Ascending aorta (tissue), 2 donors: ENCODE measurements at regions not wholly inside any gene's neighbourhood (a gene's known extent, or its start where the extent isn't known, plus 50 kb on each side); places are given as distances from the start of the nearest gene placed in this dataset.

Experiments
- DNase-seq, 2 donors: peaks; one replicate each; pipeline ENCODE4 v3.0.0-alpha.2; 2019; ENCODE audit warnings: low spot score in 2 of 2
- H3K27ac ChIP-seq, 2 donors: fragments of 200-600 bp; sonication (generic); one replicate each; pipeline ENCODE4 v1.5.1; 2016 to 2017; ENCODE audit warnings: mild to moderate bottlenecking in 1 of 2
- H3K27me3 ChIP-seq: fragments of 200-600 bp; sonication (generic); one replicate; pipeline ENCODE4 v1.5.1; 2017
- H3K36me3 ChIP-seq, 2 donors: fragments of 200-600 bp; sonication (generic); one replicate each; pipeline ENCODE4 v1.5.1; 2016
- H3K4me1 ChIP-seq, 2 donors: fragments of 200-600 bp; sonication (generic); one replicate each; pipeline ENCODE4 v1.5.1; 2016 to 2017; ENCODE audit warnings: mild to moderate bottlenecking in 1 of 2
- H3K4me3 ChIP-seq, 2 donors: fragments of 200-600 bp; sonication (generic); one replicate each; pipeline ENCODE4 v1.5.1; 2016 to 2017; ENCODE audit warnings: mild to moderate bottlenecking in 1 of 2
- H3K9me3 ChIP-seq, 2 donors: fragments of 200-600 bp; sonication (generic); one replicate each; pipeline ENCODE4 v1.5.1; 2016
- intact Hi-C: fragments of 100-400 bp; cut with DNase I; formaldehyde crosslinking; loops from one replicate; pipeline ENCODE4 v1.15.1; 2023
- TF ChIP-seq, protein P1 (sequence below), 3 experiments: fragments of 200-600 bp in 2 of 3; fragments of 450-650 bp in 1 of 3; sonication (generic) in 2 of 3; IDR thresholded peaks; one replicate each; pipeline ENCODE4 v1.5.1; 2016 to 2019; ENCODE audit warnings: antibody characterized with exemption in 3 of 3, mild to moderate bottlenecking in 1 of 3, moderate library complexity in 1 of 3

DNA sequence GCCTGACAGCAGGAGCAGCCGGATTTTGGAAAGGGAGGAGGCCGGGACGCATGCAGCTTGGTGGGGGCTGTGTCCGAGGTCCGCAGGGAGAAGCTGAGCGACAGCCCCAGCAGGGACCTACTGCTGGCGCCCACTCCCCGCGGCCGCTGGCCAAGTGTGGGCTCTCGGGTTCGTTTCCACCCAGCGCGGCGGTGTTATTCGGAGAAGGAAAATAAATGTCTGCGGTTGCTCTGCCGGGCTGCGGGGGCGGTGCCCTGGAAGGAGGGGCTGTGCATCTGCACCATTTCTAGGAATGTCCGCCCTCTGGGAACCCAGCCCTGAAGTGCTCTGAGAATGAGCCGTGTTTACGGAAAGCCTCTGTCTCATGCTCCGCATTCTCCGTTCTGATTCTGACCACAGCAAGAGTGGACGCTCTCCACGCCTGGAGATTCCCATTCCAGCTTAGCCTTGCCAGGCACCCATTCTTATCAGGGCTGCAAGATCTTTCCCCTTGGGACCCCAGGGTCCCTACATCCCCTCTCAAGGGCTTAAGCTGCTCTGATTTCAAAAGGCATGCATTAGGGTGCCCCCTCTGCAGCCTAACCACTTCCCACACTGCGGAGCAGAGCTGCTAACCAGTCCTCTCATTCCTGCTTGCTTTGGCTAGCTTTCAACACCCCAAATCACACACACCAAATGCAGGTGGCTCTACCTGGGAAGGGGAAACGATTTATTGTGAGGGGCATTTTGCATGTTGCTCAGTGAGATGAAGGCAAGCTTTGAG, 256.6 kb upstream of the GLI3 start:
- intact Hi-C loops = no loop called here
- Histone ChIP-seq H3K27ac (peak overlapping the region; percentile 1 to 59), H3K27me3 (no peaks in the 10 kb centered on the region), H3K4me3 (peak overlapping the region; percentile 45 to 70), H3K9me3 (no peaks in the 10 kb centered on the region), H3K4me1 (peaks cover 4 to 6% of the 10 kb centered on the region in 2 donors), H3K36me3 (no peaks in the 10 kb centered on the region)
- peak in 1 of 2 donors; percentile 88 for DNase-seq
- TF ChIP-seq, protein P1, sequence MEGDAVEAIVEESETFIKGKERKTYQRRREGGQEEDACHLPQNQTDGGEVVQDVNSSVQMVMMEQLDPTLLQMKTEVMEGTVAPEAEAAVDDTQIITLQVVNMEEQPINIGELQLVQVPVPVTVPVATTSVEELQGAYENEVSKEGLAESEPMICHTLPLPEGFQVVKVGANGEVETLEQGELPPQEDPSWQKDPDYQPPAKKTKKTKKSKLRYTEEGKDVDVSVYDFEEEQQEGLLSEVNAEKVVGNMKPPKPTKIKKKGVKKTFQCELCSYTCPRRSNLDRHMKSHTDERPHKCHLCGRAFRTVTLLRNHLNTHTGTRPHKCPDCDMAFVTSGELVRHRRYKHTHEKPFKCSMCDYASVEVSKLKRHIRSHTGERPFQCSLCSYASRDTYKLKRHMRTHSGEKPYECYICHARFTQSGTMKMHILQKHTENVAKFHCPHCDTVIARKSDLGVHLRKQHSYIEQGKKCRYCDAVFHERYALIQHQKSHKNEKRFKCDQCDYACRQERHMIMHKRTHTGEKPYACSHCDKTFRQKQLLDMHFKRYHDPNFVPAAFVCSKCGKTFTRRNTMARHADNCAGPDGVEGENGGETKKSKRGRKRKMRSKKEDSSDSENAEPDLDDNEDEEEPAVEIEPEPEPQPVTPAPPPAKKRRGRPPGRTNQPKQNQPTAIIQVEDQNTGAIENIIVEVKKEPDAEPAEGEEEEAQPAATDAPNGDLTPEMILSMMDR (IDR thresholded peaks at IDR 0.05) = no peak

DNA sequence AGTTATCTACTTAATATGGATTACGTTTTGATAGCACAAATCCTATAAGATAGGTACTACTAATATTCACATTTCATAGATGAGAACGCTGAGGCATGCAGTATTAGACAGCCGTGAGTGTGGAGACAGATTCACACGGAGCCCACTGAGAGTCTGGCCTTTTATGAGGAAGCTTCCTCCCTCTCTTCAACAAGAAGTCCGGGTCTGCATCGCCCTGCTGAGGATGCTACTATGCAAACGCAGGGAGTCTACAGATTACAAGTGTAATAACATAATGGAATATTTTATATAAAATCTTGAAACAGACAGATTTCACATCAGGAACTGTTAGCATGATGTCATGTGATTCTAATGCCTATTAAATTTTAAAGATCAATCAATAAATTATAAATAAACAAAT, 255.9 kb upstream of the GLI3 start:
- TF ChIP-seq, protein P1 (IDR thresholded peaks at IDR 0.05) = no peak
- Histone ChIP-seq H3K4me3 (peak overlapping the region; percentile 45 to 70), H3K27ac (no peak overlapping the region), H3K36me3 (no peaks in the 10 kb centered on the region), H3K27me3 (no peaks in the 10 kb centered on the region), H3K4me1 (peaks cover 4 to 6% of the 10 kb centered on the region in 2 donors), H3K9me3 (no peaks in the 10 kb centered on the region)
- no peak for DNase-seq
- intact Hi-C loops = no loop called here

DNA sequence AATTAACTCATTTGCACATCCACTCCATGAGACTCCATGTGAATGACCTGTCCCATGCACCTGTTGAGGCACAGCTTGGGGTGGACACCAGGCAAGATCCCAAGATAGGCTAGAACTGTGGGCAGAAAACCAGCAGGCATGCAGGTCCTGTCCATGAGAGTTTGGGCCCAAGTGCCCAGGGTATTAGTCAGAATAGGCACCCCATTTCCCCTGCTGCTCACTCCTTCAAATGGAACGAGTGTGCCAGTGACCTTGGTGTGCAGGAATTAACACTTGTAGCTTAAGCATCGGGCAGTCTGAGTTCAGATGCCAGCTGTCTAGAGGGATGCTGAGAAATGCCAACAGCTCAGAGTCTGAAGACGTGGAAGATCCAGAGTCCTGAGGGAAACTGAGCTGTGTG, 254.1 kb upstream of the GLI3 start:
- intact Hi-C loops = no loop called here
- Histone ChIP-seq H3K9me3 (no peaks in the 10 kb centered on the region), H3K27ac (no peak overlapping the region), H3K27me3 (no peaks in the 10 kb centered on the region), H3K4me3 (no peak overlapping the region), H3K4me1 (peaks cover 4 to 6% of the 10 kb centered on the region in 2 donors), H3K36me3 (no peaks in the 10 kb centered on the region)
- TF ChIP-seq, protein P1 (IDR thresholded peaks at IDR 0.05) = no peak
- no peak for DNase-seq

DNA sequence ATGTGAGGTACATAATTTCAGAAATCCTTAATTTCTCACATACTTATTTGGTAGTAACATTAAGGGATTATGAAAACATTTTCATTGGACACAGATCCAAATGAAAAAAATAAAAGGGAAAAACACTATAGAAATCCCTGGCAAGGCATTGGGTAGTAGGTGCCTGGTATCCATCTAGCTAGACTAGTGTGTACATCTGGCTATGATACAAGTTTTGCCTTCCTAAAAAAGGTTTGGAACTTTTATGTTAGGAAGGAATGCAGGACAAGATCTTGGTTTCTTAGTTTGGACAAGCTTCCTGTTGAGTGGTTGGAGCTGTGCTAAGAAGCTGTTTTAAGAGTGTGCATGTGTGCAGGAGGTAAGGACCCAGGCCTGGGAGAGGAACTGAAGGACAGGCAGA, 252.3 kb upstream of the GLI3 start:
- intact Hi-C loops = no loop called here
- Histone ChIP-seq H3K36me3 (no peaks in the 10 kb centered on the region), H3K27ac (no peak overlapping the region), H3K4me3 (no peak overlapping the region), H3K4me1 (peaks cover 4 to 6% of the 10 kb centered on the region in 2 donors), H3K9me3 (no peaks in the 10 kb centered on the region), H3K27me3 (no peaks in the 10 kb centered on the region)
- DNase-seq = no peak
- TF ChIP-seq, protein P1 (IDR thresholded peaks at IDR 0.05) = no peak

DNA sequence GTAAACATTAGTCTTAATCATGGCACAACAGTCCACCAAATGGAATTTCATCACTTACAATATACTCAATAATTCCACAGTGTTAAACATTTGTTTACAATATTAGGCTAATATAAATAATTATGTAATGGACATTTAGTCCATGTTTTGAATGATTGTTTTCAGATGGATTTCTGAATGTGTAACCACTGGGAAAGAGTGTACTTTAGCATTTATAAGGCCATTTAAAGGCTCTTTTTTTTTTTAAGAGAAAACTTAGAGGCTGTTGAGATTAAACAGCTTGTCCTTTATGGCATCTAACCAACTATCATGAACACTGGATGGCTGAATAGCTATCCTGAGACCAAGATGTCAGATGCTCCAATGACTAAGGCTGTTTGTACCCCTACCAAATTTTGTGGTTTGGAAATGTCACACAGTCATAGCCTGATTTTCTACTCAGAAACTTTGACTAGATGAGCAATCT, 248.3 kb upstream of the GLI3 start:
- Histone ChIP-seq H3K4me3 (no peak overlapping the region), H3K27ac (no peak overlapping the region), H3K4me1 (no peaks in the 10 kb centered on the region), H3K27me3 (no peaks in the 10 kb centered on the region), H3K9me3 (no peaks in the 10 kb centered on the region), H3K36me3 (no peaks in the 10 kb centered on the region)
- TF ChIP-seq, protein P1 (IDR thresholded peaks at IDR 0.05) = no peak
- intact Hi-C loops = no loop called here
- no peak for DNase-seq
